ENCODE measurements at regions not wholly inside any gene's neighbourhood (a gene's known extent, or its start where the extent isn't known, plus 50 kb on each side); places are given as distances from the start of the nearest gene placed in this dataset.
A peak's percentile ranks its signal among the peaks of the same experiment; 100 is the strongest.
"Not testable (repeated sequence)": the region's sequence is repeated elsewhere in the genome, so short reads cannot be mapped to it uniquely, and the experiment has no call there.

DNA sequence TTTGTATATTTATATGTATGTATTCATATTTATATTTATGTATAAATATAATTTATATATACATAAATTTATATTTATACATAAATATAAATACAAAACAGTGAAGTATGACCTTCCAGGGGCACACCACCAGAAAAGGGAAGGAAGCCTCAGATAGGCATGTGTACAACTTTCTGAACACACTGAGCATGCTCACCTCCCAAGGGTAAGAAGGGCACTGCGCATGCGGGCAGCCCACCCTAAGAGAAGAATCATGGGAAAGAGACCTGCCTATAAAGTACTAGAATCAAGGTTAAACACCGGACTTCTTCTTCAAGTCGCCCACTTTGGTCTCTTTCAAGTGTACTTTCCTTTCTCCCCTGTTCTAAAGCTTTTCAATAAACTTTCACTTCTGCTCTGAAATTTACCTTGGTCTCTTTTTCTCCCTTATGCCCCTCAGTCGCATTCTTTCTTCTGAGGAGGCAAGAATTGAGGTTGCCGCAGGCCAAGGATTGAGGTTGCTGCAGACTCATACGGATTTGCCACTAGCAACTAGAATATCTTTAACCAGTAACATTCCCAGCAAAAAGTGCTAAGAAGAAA is 600.3 kb downstream of the RPIA start:
- H3K36me3 ChIP-seq; H3K27me3 ChIP-seq; intact Hi-C loops (cut with DNase I); H3K27ac ChIP-seq; H3K4me1 ChIP-seq; H3K4me3 ChIP-seq; DNase-seq; H3K9me3 ChIP-seq; ATAC-seq: not testable (repeated sequence)

DNA sequence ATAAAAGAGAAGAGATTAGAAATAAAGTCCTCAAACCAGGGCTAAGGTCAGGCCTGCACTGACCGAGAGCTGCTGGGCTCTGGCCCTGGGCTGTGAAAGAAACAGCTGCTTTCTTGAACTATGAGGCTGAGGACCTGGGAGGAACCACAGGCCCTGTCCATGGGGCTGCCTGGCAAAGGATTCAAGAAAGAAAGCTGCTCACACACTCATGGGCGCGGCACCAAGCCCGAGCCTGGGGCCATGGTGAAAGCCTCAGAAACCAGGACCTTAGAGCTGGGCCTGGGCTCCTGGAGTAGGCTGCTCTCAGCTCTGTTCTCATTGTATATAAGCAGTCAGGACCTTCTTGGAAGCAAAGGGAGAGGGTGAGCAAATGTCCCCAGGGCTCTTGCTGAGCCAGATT is 601.9 kb downstream of the RPIA start:
- DNase-seq; H3K27me3 ChIP-seq; H3K4me3 ChIP-seq; ATAC-seq; H3K27ac ChIP-seq; H3K36me3 ChIP-seq; intact Hi-C loops (cut with DNase I); H3K9me3 ChIP-seq; H3K4me1 ChIP-seq: not testable (repeated sequence)

DNA sequence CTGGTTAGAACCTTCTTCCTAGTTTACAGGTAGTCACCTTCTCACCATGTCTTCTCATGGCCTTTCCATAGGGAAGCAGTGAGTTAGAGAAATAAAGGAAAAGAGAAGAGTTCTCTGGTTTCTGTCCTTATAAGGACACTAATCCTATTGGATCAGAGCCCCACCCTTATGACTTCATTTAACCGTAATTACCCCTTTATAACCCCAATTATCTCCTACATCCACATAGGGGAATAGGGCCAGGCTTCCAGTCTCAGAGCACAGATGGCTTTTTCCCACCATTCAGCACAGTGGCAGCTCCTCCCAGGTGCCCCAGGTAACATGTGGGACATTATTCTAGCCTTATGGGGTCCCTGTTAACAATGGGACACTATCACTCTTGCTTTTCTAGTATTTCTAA is 602.9 kb downstream of the RPIA start:
- H3K36me3 ChIP-seq; H3K27ac ChIP-seq; H3K27me3 ChIP-seq; H3K4me3 ChIP-seq; ATAC-seq; intact Hi-C loops (cut with DNase I); H3K9me3 ChIP-seq; DNase-seq; H3K4me1 ChIP-seq: not testable (repeated sequence)

DNA sequence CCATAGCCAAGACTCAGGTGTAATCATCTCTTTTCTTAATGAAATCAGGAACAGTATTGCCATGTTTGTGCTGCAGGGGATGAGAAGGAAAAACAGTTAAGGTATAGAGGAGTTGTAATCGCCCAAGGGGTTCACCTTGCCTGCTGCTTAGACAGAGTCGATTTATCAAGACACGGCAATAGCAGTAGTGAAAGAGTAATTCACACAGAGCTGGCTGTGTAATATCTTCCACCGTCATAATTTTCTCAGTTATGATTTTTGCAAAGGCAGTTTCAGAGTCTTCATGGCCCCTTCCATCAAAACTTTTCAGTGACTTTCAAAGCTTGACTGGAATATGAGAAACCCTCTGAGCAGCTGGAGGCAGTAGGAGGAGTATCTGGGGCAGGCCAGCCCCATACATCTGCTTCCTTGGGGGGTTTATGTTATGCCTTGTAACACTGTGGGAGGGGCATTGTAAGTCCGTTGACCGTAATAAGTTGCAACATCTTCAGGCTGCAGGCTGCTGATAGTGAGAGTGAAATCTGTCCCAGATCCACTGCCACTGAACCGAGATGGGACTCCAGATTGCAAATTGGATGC is 605.4 kb downstream of the RPIA start:
- DNase-seq; H3K4me1 ChIP-seq; H3K9me3 ChIP-seq; intact Hi-C loops (cut with DNase I); H3K27ac ChIP-seq; H3K36me3 ChIP-seq; H3K4me3 ChIP-seq; H3K27me3 ChIP-seq; ATAC-seq: not testable (repeated sequence)

DNA sequence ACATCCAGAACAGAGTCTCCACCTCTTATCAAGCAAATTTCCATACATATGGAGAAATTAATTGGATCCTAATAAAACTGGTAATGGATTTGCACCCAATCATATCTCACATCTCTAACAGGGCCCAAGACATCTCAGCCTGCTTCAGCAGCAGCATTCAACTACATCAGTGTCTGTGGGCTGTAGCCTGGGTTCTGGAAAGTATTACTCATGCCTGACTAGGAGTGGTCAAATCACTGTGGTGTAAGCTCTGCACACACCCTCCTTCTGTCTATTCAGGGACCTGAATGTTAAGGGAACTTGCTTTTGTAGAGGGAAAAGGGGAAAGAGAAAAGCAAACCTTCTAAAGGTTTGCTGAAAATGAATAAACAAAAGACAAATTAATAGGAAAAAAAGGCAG is 607.7 kb downstream of the RPIA start:
- DNase-seq; H3K27me3 ChIP-seq; H3K36me3 ChIP-seq; H3K4me1 ChIP-seq; H3K27ac ChIP-seq; H3K4me3 ChIP-seq; H3K9me3 ChIP-seq; intact Hi-C loops (cut with DNase I); ATAC-seq: not testable (repeated sequence)

DNA sequence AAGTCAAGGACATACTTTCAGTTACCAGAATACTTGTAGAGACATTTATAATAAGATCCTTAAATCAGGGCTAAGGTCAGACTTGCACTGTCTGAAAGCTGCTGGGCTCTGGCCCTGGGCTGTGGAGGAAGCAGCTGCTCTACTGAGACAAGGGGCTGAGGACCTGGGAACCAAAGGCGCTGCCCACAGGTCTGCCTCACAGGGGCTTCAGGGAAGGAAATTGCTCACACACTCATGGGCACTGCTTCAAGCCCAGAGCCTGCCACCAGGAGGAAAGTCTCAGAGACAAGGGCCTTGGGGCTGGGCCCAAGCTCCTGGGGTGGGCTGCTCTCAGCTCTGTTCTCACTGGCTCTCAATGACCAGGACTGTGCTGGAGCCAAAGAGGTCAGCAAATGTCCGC is 614.1 kb downstream of the RPIA start:
- H3K27ac ChIP-seq; H3K9me3 ChIP-seq; DNase-seq; intact Hi-C loops (cut with DNase I); H3K36me3 ChIP-seq; H3K4me1 ChIP-seq; H3K27me3 ChIP-seq; H3K4me3 ChIP-seq; ATAC-seq: not testable (repeated sequence)

DNA sequence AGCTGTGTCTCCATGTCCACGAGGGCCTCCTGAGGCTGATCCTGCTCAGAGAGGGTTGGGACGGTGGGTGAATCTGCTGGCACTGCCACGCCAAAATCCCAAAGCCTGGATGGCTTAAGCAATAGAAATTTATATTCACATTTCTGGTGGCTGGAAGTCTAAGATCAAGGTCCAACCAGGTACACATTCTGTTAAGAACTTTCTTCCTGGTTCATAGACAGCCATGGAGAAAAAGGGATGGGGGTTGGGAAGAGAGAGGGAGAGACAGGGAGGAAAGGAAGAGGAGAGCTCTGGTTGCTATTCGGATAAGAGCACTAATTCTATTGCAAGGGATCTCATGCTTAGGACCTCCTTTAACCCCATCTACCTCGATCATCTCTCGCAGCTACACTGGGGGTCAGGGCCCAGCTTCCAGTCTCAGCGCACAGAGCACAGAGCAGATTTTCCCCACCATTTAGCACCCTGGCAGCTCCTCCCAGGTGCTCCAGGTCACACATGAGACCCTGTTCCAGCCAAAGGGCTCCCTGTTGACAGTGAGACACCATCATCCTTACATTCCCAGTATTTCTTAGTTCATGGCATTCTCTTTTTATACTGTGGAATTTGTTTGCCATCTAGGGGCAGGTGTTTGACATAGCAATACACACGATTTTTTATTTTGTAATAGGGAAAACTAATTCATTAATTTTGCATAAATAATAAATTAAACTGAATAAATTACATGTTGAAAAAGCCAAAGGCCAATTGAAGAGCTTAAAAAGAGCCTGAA is 615.6 kb downstream of the RPIA start:
- H3K4me1 ChIP-seq; DNase-seq; H3K27me3 ChIP-seq; H3K36me3 ChIP-seq; ATAC-seq; H3K9me3 ChIP-seq; H3K27ac ChIP-seq; intact Hi-C loops (cut with DNase I); H3K4me3 ChIP-seq: not testable (repeated sequence)

DNA sequence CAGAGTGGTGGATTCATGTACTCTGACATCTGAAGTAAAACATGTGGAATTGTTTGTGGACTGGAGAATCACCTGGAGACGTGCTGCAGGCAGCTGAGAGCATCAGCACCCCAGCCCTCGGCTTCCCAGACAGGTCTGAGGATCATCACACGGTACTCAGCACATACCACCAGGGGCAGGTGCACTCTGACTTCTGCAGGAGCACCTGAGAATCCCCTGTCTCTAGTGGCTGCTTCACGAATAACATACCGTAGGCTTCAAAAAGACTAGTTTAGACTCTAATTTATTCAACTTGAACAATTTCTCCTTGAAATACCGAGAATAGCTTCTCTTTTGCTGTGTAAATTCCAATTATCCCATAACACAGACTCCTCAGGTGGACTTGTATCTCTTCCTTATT is 627.5 kb downstream of the RPIA start:
- H3K4me3 ChIP-seq; H3K9me3 ChIP-seq; H3K27me3 ChIP-seq; H3K4me1 ChIP-seq; intact Hi-C loops (cut with DNase I); H3K27ac ChIP-seq; H3K36me3 ChIP-seq; ATAC-seq; DNase-seq: not testable (repeated sequence)

DNA sequence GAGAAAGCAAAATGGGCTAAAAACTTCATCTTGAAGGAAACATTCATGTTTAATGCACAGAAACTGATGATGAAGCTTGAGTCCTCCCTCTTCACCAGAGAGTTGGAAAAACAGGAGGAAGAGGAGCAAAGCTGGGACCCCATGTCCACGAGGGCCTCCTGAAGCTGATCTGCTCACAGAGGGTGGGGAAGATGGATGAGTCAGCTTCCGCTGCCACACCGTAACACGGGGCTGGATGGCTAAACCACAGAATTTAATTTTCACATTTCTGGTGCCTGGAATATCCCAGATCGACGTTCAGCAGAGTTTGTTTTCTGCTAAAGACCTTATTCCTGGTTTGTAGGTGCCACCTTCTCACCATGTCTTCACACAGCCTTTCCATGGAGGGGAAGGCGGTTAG is 634.4 kb downstream of the RPIA start:
- ATAC-seq; H3K4me3 ChIP-seq; H3K27me3 ChIP-seq; DNase-seq; H3K9me3 ChIP-seq; H3K27ac ChIP-seq; H3K36me3 ChIP-seq; intact Hi-C loops (cut with DNase I); H3K4me1 ChIP-seq: not testable (repeated sequence)

DNA sequence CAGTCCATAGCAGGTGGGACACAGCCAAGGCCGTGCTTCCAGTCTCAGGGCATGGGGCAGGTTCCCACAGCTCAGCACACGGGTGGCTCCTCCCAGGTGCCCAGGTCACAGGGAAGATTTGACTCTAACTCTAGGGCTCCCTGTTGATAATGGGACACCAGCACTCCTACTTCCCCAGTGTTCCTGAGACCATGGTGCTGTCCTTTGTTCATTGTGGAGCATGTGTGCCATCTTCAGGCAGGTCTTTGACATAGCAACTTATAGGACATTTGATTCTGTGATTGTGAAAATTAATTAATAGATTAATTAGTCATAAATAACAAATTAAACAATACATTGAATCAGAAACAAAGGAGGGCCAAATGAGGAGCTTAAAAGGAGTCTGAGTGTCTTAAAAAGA is 635.0 kb downstream of the RPIA start:
- H3K4me3 ChIP-seq; H3K27me3 ChIP-seq; ATAC-seq; H3K9me3 ChIP-seq; H3K4me1 ChIP-seq; intact Hi-C loops (cut with DNase I); H3K36me3 ChIP-seq; H3K27ac ChIP-seq; DNase-seq: not testable (repeated sequence)
- TF ChIP-seq, protein P1, sequence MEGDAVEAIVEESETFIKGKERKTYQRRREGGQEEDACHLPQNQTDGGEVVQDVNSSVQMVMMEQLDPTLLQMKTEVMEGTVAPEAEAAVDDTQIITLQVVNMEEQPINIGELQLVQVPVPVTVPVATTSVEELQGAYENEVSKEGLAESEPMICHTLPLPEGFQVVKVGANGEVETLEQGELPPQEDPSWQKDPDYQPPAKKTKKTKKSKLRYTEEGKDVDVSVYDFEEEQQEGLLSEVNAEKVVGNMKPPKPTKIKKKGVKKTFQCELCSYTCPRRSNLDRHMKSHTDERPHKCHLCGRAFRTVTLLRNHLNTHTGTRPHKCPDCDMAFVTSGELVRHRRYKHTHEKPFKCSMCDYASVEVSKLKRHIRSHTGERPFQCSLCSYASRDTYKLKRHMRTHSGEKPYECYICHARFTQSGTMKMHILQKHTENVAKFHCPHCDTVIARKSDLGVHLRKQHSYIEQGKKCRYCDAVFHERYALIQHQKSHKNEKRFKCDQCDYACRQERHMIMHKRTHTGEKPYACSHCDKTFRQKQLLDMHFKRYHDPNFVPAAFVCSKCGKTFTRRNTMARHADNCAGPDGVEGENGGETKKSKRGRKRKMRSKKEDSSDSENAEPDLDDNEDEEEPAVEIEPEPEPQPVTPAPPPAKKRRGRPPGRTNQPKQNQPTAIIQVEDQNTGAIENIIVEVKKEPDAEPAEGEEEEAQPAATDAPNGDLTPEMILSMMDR (IDR thresholded peaks at IDR 0.05): peak; percentile 21

DNA sequence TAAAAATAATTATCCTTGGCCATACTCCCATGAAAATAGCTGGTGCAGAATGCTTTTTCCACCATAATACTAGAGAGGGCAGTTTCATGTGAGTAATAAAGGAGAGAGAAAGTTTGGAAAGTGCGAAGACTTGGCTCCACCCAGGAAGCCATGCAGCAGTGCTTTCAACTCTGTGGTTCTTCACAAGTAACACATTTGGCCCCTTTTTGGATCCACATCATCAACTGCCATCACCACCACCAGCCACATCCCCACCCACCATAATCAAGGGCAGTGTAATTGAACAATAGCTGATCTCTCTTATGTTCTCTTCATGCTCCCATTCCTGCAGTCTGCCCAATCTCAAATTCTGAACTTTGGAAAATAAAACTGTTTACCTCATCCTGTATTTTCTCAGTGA is 637.3 kb downstream of the RPIA start:
- H3K36me3 ChIP-seq; H3K9me3 ChIP-seq; ATAC-seq; intact Hi-C loops (cut with DNase I); DNase-seq; H3K27me3 ChIP-seq; H3K4me1 ChIP-seq; H3K4me3 ChIP-seq; H3K27ac ChIP-seq: not testable (repeated sequence)

Measured in upper lobe of right lung (tissue), 1 donor.